ENCODE measurements at regions not wholly inside any gene's neighbourhood (a gene's known extent, or its start where the extent isn't known, plus 50 kb on each side); places are given as distances from the start of the nearest gene placed in this dataset.

Small RNA genes lying in the stretch of these regions (small RNA-seq; reads per million reads assigned to genes)
- 0 reads per million in 2 experiments for gene AC022513.1

Measured in SK-N-DZ (cell line).